ENCODE measurements at regions not wholly inside any gene's neighbourhood (a gene's known extent, or its start where the extent isn't known, plus 50 kb on each side); places are given as distances from the start of the nearest gene placed in this dataset.

GRCh38 chr20:54716790-54717189 is 241.4 kb downstream of the DOK5 start:
- no peaks in the 10 kb centered on the region for H3K27me3 ChIP-seq (ENCODE audit: control insufficient read depth in 3 of 3, insufficient read depth in 3 of 3, low read length in 3 of 3)
- no peak overlapping the region for H3K4me3 ChIP-seq (ENCODE audit: low read length in 3 of 3)
- H3K9ac ChIP-seq (ENCODE audit: low read depth in 1 of 3, low read length in 3 of 3), result no peak overlapping the region
- H3K4me1 ChIP-seq (ENCODE audit: control insufficient read depth in 3 of 3, insufficient read depth in 3 of 3, low read length in 3 of 3), result no peaks in the 10 kb centered on the region
- H3K27ac ChIP-seq (ENCODE audit: low read depth, low read length), result no peak overlapping the region
- H3K36me3 ChIP-seq (ENCODE audit: control insufficient read depth in 3 of 3, insufficient read depth in 3 of 3, low read length in 3 of 3), result no peaks in the 10 kb centered on the region
- H3K9me3 ChIP-seq (ENCODE audit: control insufficient read depth in 3 of 3, low read length in 3 of 3), result no peaks in the 10 kb centered on the region

GRCh38 chr20:54716174-54716747 is 240.9 kb downstream of the DOK5 start:
- Histone ChIP-seq H3K9ac (ENCODE audit: low read depth in 1 of 3, low read length in 3 of 3) (no peak overlapping the region), H3K9me3 (ENCODE audit: control insufficient read depth in 3 of 3, low read length in 3 of 3) (no peaks in the 10 kb centered on the region), H3K4me1 (ENCODE audit: control insufficient read depth in 3 of 3, insufficient read depth in 3 of 3, low read length in 3 of 3) (no peaks in the 10 kb centered on the region), H3K36me3 (ENCODE audit: control insufficient read depth in 3 of 3, insufficient read depth in 3 of 3, low read length in 3 of 3) (no peaks in the 10 kb centered on the region), H3K27me3 (ENCODE audit: control insufficient read depth in 3 of 3, insufficient read depth in 3 of 3, low read length in 3 of 3) (no peaks in the 10 kb centered on the region), H3K4me3 (ENCODE audit: low read length in 3 of 3) (no peak overlapping the region), H3K27ac (ENCODE audit: low read depth, low read length) (no peak overlapping the region)

DNA sequence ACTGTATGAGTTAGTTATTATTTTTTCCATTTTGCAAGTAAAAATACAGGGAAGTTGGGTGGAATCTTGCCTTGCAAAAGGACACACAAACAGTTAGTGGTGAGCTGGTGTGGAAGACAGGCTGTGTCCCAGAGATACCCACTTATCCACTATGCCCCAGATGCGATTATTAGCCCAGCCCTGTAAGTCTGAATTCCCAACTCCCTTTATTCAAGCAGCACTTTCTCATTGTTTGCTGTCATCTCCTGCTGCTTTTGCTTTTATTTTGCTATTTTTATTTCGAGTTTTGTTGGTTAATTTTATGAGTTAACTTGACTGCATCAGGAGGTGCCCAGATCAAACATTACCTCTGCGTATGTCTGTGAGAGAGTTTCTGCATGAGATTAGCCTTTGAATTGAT is 239.4 kb downstream of the DOK5 start:
- Histone ChIP-seq H3K4me1 (ENCODE audit: control insufficient read depth in 3 of 3, insufficient read depth in 3 of 3, low read length in 3 of 3) (no peaks in the 10 kb centered on the region), H3K9me3 (ENCODE audit: control insufficient read depth in 3 of 3, low read length in 3 of 3) (no peaks in the 10 kb centered on the region), H3K9ac (ENCODE audit: low read depth in 1 of 3, low read length in 3 of 3) (no peak overlapping the region), H3K27ac (ENCODE audit: low read depth, low read length) (no peak overlapping the region), H3K4me3 (ENCODE audit: low read length in 3 of 3) (no peak overlapping the region), H3K36me3 (ENCODE audit: control insufficient read depth in 3 of 3, insufficient read depth in 3 of 3, low read length in 3 of 3) (no peaks in the 10 kb centered on the region), H3K27me3 (ENCODE audit: control insufficient read depth in 3 of 3, insufficient read depth in 3 of 3, low read length in 3 of 3) (no peaks in the 10 kb centered on the region)

DNA sequence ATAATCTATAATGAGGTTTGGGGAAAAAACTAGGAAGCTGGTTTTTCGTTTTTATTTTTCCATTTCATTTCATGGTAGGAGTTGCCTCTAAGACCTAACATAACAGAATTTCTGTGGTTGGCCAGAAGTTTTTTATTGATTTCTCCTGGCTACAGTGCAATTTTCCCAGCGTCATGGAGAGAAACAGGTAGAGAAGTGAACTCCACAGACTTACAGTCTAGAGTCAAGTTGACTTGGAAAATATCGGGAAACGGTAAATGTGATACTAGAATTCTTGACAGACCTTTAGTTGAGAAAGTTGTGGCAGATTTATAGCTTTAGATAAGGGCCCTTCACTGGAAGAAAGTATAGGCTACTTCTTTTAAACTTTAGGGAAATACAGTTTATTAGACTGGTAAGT is 238.3 kb downstream of the DOK5 start:
- Histone ChIP-seq H3K4me3 (ENCODE audit: low read length in 3 of 3) (no peak overlapping the region), H3K4me1 (ENCODE audit: control insufficient read depth in 3 of 3, insufficient read depth in 3 of 3, low read length in 3 of 3) (no peaks in the 10 kb centered on the region), H3K9me3 (ENCODE audit: control insufficient read depth in 3 of 3, low read length in 3 of 3) (no peaks in the 10 kb centered on the region), H3K27me3 (ENCODE audit: control insufficient read depth in 3 of 3, insufficient read depth in 3 of 3, low read length in 3 of 3) (no peaks in the 10 kb centered on the region), H3K9ac (ENCODE audit: low read depth in 1 of 3, low read length in 3 of 3) (no peak overlapping the region), H3K27ac (ENCODE audit: low read depth, low read length) (no peak overlapping the region), H3K36me3 (ENCODE audit: control insufficient read depth in 3 of 3, insufficient read depth in 3 of 3, low read length in 3 of 3) (no peaks in the 10 kb centered on the region)

DNA sequence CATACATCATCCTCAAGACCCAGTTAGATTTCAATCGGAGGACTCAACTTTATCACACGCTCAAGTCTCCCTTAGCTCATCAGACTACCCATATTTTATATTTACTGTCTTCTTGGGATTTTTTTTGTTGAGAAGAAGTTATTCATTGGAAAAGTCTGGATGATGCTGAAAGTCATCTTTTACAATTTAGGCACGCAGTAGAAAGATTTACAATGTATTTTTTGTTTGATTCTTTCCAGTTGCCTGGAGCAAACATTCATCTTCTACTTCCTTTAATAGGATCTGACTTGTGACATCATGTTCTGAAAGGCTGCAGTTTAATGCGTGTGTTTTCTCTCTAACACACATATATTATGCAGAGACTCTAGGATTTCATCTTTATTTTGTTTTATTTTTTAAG is 235.7 kb downstream of the DOK5 start:
- Histone ChIP-seq H3K4me3 (ENCODE audit: low read length in 3 of 3) (no peak overlapping the region), H3K4me1 (ENCODE audit: control insufficient read depth in 3 of 3, insufficient read depth in 3 of 3, low read length in 3 of 3) (no peaks in the 10 kb centered on the region), H3K9ac (ENCODE audit: low read depth in 1 of 3, low read length in 3 of 3) (no peak overlapping the region), H3K27ac (ENCODE audit: low read depth, low read length) (no peak overlapping the region), H3K27me3 (ENCODE audit: control insufficient read depth in 3 of 3, insufficient read depth in 3 of 3, low read length in 3 of 3) (no peaks in the 10 kb centered on the region), H3K9me3 (ENCODE audit: control insufficient read depth in 3 of 3, low read length in 3 of 3) (no peaks in the 10 kb centered on the region), H3K36me3 (ENCODE audit: control insufficient read depth in 3 of 3, insufficient read depth in 3 of 3, low read length in 3 of 3) (no peaks in the 10 kb centered on the region)

DNA sequence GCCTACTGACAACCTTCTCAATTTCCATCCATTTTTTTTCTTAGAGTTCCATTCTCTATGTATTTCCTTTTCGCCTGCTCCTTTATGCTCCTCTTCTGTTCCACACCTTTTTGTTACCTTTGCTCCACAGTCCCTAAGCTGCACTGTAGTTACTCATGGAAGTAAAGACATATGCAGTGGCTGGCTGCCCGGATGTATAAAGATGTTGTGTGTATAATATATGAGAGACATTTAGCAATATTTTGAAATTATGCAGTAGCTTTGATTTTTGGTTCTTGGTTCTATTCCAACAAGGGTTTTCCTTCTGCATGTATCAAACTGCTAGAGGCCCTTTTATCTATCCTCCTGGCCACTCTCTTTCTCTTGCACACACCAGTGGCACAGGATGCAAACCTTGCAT is 234.9 kb downstream of the DOK5 start:
- Histone ChIP-seq H3K9ac (ENCODE audit: low read depth in 1 of 3, low read length in 3 of 3) (no peak overlapping the region), H3K27ac (ENCODE audit: low read depth, low read length) (no peak overlapping the region)

GRCh38 chr20:54708229-54708628 is 232.8 kb downstream of the DOK5 start:
- no peaks in the 10 kb centered on the region for H3K4me1 ChIP-seq (ENCODE audit: control insufficient read depth in 3 of 3, insufficient read depth in 3 of 3, low read length in 3 of 3)
- H3K9ac ChIP-seq (ENCODE audit: low read depth in 1 of 3, low read length in 3 of 3), result no peak overlapping the region
- no peaks in the 10 kb centered on the region for H3K27me3 ChIP-seq (ENCODE audit: control insufficient read depth in 3 of 3, insufficient read depth in 3 of 3, low read length in 3 of 3)
- H3K9me3 ChIP-seq (ENCODE audit: control insufficient read depth in 3 of 3, low read length in 3 of 3), result no peaks in the 10 kb centered on the region
- H3K36me3 ChIP-seq (ENCODE audit: control insufficient read depth in 3 of 3, insufficient read depth in 3 of 3, low read length in 3 of 3), result no peaks in the 10 kb centered on the region
- no peak overlapping the region for H3K4me3 ChIP-seq (ENCODE audit: low read length in 3 of 3)
- H3K27ac ChIP-seq (ENCODE audit: low read depth, low read length), result no peak overlapping the region

More for the DNA sequence above, 234.9 kb downstream of the DOK5 start:
- no peak overlapping the region for H3K4me3 ChIP-seq (ENCODE audit: low read length in 3 of 3)
- H3K36me3 ChIP-seq (ENCODE audit: control insufficient read depth in 3 of 3, insufficient read depth in 3 of 3, low read length in 3 of 3), result no peaks in the 10 kb centered on the region
- no peaks in the 10 kb centered on the region for H3K4me1 ChIP-seq (ENCODE audit: control insufficient read depth in 3 of 3, insufficient read depth in 3 of 3, low read length in 3 of 3)
- H3K27me3 ChIP-seq (ENCODE audit: control insufficient read depth in 3 of 3, insufficient read depth in 3 of 3, low read length in 3 of 3), result no peaks in the 10 kb centered on the region
- H3K9me3 ChIP-seq (ENCODE audit: control insufficient read depth in 3 of 3, low read length in 3 of 3), result no peaks in the 10 kb centered on the region

- H3K9me3 ChIP-seq (ENCODE audit: control insufficient read depth in 3 of 3, low read length in 3 of 3), result no peaks in the 10 kb centered on the region
- no peak overlapping the region for H3K9ac ChIP-seq (ENCODE audit: low read depth in 1 of 3, low read length in 3 of 3)
- no peaks in the 10 kb centered on the region for H3K36me3 ChIP-seq (ENCODE audit: control insufficient read depth in 3 of 3, insufficient read depth in 3 of 3, low read length in 3 of 3)
- no peak overlapping the region for H3K27ac ChIP-seq (ENCODE audit: low read depth, low read length)
- no peaks in the 10 kb centered on the region for H3K4me1 ChIP-seq (ENCODE audit: control insufficient read depth in 3 of 3, insufficient read depth in 3 of 3, low read length in 3 of 3)
- H3K4me3 ChIP-seq (ENCODE audit: low read length in 3 of 3), result no peak overlapping the region
- no peaks in the 10 kb centered on the region for H3K27me3 ChIP-seq (ENCODE audit: control insufficient read depth in 3 of 3, insufficient read depth in 3 of 3, low read length in 3 of 3)
Observed at GRCh38 chr20:54707801-54708200, 232.4 kb downstream of the DOK5 start.

DNA sequence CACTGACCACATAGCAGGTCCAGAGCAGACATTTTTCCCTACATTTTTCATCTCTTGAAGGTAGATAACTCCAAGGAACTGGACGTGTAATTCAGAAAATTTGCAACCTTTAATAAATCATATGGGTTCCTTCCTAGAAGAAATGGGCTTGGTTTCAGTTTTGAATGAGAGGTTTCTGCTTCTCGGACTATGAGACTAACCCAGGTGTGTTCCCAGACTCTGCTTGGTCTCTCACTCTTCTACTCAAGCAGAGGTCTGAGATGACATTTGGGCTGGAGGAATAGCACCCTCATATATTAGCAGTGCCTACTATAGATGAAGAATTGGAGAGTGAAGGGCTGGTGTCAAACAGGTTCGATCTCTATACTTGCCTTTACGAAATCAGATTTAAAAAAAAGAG is 231.2 kb downstream of the DOK5 start:
- Histone ChIP-seq H3K27me3 (ENCODE audit: control insufficient read depth in 3 of 3, insufficient read depth in 3 of 3, low read length in 3 of 3) (no peaks in the 10 kb centered on the region), H3K4me3 (ENCODE audit: low read length in 3 of 3) (no peak overlapping the region), H3K36me3 (ENCODE audit: control insufficient read depth in 3 of 3, insufficient read depth in 3 of 3, low read length in 3 of 3) (no peaks in the 10 kb centered on the region), H3K9ac (ENCODE audit: low read depth in 1 of 3, low read length in 3 of 3) (no peak overlapping the region), H3K4me1 (ENCODE audit: control insufficient read depth in 3 of 3, insufficient read depth in 3 of 3, low read length in 3 of 3) (no peaks in the 10 kb centered on the region), H3K9me3 (ENCODE audit: control insufficient read depth in 3 of 3, low read length in 3 of 3) (no peaks in the 10 kb centered on the region), H3K27ac (ENCODE audit: low read depth, low read length) (no peak overlapping the region)

DNA sequence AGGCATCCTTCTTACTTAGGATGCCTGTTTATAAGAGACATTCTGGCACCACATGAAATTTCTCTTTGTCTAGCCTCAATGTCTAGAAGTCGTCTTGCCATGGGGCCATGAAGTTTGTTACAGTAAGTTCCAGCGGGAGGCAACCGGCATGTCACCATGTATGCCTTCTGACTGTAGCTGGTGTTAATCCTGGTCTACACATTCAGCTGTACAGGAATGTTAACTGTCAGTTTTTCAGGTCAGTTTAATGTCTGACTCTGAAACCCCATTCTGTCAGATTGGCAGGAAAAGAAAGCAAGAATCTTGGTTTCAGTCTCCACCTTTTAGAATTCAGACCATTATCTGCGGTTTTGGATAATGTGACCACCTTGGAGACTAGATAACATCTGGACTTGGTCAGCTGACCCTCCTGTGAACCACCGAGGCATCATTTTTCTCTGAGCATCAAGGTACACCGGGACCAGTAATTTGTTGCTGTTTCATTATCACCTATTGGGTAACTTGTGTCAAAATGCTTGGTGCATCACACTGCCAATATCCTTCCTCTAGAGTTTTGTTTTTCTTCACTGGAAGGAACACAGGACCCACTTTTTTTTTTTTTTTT is 228.7 kb downstream of the DOK5 start:
- H3K9me3 ChIP-seq (ENCODE audit: control insufficient read depth in 3 of 3, low read length in 3 of 3), result no peaks in the 10 kb centered on the region
- H3K27ac ChIP-seq (ENCODE audit: low read depth, low read length), result no peak overlapping the region
- H3K36me3 ChIP-seq (ENCODE audit: control insufficient read depth in 3 of 3, insufficient read depth in 3 of 3, low read length in 3 of 3), result no peaks in the 10 kb centered on the region
- H3K9ac ChIP-seq (ENCODE audit: low read depth in 1 of 3, low read length in 3 of 3), result no peak overlapping the region
- no peaks in the 10 kb centered on the region for H3K27me3 ChIP-seq (ENCODE audit: control insufficient read depth in 3 of 3, insufficient read depth in 3 of 3, low read length in 3 of 3)
- no peaks in the 10 kb centered on the region for H3K4me1 ChIP-seq (ENCODE audit: control insufficient read depth in 3 of 3, insufficient read depth in 3 of 3, low read length in 3 of 3)
- no peak overlapping the region for H3K4me3 ChIP-seq (ENCODE audit: low read length in 3 of 3)
